Tibial nerve (tissue), 3 donors: ENCODE measurements at regions not wholly inside any gene's neighbourhood (a gene's known extent, or its start where the extent isn't known, plus 50 kb on each side); places are given as distances from the start of the nearest gene placed in this dataset.

Experiments used
- CTCF ChIP-seq, 5 experiments: fragments of 200-600 bp in 3 of 5; fragments of 450-650 bp in 2 of 5; sonication (generic) in 3 of 5; IDR thresholded peaks; one replicate each; pipeline ENCODE4 v1.5.1; 2016 to 2019; ENCODE audit warnings: antibody characterized with exemption in 5 of 5, mild to moderate bottlenecking in 3 of 5, moderate library complexity in 2 of 5
- POLR2A ChIP-seq, 2 donors: fragments of 450-650 bp; IDR thresholded peaks; one replicate each; pipeline ENCODE4 v1.6.1; 2017; ENCODE audit warnings: antibody characterized with exemption in 2 of 2, mild to moderate bottlenecking in 2 of 2, moderate library complexity in 2 of 2

DNA sequence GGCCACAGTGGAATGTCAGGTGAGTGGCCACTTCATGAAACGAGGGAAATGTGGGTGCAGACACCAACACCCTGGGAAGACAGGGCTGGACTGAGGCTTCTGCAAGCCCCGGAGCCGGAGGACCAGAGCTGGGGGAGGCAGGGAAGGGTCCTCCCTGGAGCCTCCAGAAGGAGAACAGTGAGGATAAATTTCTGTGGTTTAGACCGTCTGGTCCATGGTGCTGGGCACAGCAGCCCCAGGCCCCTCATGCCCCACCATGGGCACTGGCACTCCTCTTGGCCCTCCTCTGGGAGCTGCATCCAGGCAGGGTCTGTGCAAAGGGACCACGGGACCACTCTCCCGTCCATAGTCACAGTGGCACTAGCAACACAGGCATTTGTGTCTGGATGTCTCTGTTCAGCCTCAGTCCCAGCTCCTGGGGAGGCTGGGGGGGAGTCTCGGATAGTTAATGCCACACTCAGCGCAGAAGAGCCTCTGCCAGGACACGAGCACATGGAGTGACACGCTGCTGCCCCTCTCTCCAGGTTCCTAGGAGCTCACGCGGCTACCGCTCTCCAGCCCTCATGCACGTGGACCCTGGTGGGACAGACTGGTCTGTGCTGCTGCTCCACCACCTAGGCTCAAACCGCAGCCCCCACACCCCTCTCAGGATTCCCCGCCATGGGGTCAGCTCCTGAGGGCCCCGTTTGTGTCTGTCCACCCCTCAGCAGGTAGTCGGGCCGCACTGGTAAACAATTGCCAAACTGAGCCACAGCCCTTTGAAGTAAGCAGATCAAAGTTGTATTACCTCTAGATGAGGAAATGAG, 305.9 kb upstream of the SALL3 start:
- TF ChIP-seq CTCF (IDR thresholded peaks at IDR 0.05) (no peak), POLR2A (IDR thresholded peaks at IDR 0.05) (no peak)
